ENCODE measurements at regions not wholly inside any gene's neighbourhood (a gene's known extent, or its start where the extent isn't known, plus 50 kb on each side); places are given as distances from the start of the nearest gene placed in this dataset.

DNA sequence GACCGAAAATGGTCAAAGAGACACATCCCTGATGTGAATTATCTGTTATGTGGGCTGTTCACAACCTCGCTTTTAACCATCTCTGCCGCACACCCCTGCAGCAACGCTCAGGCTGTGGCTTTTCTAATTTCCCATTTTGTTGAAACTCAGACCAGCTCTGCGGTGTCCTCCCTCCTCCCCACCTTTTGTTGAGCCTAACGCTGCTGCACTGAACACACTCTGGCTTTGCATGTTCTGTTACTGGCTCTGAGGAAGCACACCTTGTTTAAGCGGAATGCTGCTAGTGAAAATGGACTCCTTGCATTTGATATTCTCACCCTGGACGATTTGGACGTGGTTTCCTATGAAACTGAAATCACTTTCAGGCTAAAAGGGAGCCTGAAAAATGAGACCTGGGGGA is 198.5 kb upstream of the MTNR1B start:
- no peak overlapping the region for H3K4me2 ChIP-seq (ENCODE audit: unreplicated experiment)
- in situ Hi-C loops (cut with MboI), result no loop called here
- 34 to 40% methylated on average over 9 of the region's 9 CpGs for WGBS, 2 experiments (ENCODE audit: low coverage in 1 of 2, low lambda C conversion rate in 2 of 2, missing lambda C conversion rate in 2 of 2)
- no peaks in the 10 kb centered on the region for H3K4me1 ChIP-seq (ENCODE audit: insufficient read depth)
- no peaks in the 10 kb centered on the region for H3K36me3 ChIP-seq (ENCODE audit: low read depth)
- H3K9me2 ChIP-seq (ENCODE audit: insufficient read depth), result no peaks in the 10 kb centered on the region
- DNase-seq, result no peak
- H2AFZ ChIP-seq, result no peak overlapping the region
- H3K4me3 ChIP-seq, result no peak overlapping the region
- no peak overlapping the region for H3K27ac ChIP-seq
- peaks cover 7% of the 10 kb centered on the region for H3K27me3 ChIP-seq (replicated peaks; ENCODE audit: insufficient read depth)
- H3K79me2 ChIP-seq (ENCODE audit: insufficient read depth), result no peaks in the 10 kb centered on the region
- H4K20me1 ChIP-seq (ENCODE audit: insufficient read depth), result no peaks in the 10 kb centered on the region
- H3K9ac ChIP-seq, result no peak overlapping the region
- no peaks in the 10 kb centered on the region for H3K9me3 ChIP-seq (ENCODE audit: low read depth)
- H3F3A ChIP-seq (ENCODE audit: insufficient read depth), result no peaks in the 10 kb centered on the region
- TF ChIP-seq EZH2 (IDR thresholded peaks at IDR 0.05; ENCODE audit: insufficient read depth, poor library complexity, severe bottlenecking), result no peak

DNA sequence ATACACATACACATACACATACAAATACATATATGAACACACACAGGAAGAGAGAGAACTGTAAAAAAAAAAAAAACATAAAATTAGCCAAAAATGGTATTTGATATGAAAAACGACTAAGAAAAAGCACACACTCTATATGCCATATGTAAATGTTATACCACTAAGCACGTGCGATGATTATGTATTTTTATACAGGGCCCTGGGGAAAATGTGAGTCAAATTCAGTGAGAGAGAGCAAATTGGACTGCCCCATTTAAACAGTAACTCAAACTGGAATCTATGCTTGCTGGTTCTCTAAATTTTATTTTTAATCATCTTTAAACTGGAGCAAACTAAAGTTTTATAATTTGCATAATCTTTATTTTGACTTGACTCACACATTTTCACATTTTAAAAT is 197.8 kb upstream of the MTNR1B start:
- WGBS, 2 experiments (ENCODE audit: low coverage in 1 of 2, low lambda C conversion rate in 2 of 2, missing lambda C conversion rate in 2 of 2), result 51 to 62% methylated on average over 3 of the region's 3 CpGs
- Histone ChIP-seq H3K27me3 (replicated peaks; ENCODE audit: insufficient read depth) (peaks cover 7% of the 10 kb centered on the region), H3K36me3 (ENCODE audit: low read depth) (no peaks in the 10 kb centered on the region), H3K27ac (no peak overlapping the region), H4K20me1 (ENCODE audit: insufficient read depth) (no peaks in the 10 kb centered on the region), H3K9me2 (ENCODE audit: insufficient read depth) (no peaks in the 10 kb centered on the region), H2AFZ (no peak overlapping the region), H3K9me3 (ENCODE audit: low read depth) (no peaks in the 10 kb centered on the region), H3F3A (ENCODE audit: insufficient read depth) (no peaks in the 10 kb centered on the region), H3K4me2 (ENCODE audit: unreplicated experiment) (no peak overlapping the region), H3K9ac (no peak overlapping the region), H3K79me2 (ENCODE audit: insufficient read depth) (no peaks in the 10 kb centered on the region), H3K4me3 (no peak overlapping the region), H3K4me1 (ENCODE audit: insufficient read depth) (no peaks in the 10 kb centered on the region)
- TF ChIP-seq EZH2 (IDR thresholded peaks at IDR 0.05; ENCODE audit: insufficient read depth, poor library complexity, severe bottlenecking) (no peak), EZH2phosphoT487 (IDR thresholded peaks at IDR 0.05; ENCODE audit: insufficient read depth, low read depth) (no peak)
- in situ Hi-C loops (cut with MboI), result no loop called here
- DNase-seq, result no peak

DNA sequence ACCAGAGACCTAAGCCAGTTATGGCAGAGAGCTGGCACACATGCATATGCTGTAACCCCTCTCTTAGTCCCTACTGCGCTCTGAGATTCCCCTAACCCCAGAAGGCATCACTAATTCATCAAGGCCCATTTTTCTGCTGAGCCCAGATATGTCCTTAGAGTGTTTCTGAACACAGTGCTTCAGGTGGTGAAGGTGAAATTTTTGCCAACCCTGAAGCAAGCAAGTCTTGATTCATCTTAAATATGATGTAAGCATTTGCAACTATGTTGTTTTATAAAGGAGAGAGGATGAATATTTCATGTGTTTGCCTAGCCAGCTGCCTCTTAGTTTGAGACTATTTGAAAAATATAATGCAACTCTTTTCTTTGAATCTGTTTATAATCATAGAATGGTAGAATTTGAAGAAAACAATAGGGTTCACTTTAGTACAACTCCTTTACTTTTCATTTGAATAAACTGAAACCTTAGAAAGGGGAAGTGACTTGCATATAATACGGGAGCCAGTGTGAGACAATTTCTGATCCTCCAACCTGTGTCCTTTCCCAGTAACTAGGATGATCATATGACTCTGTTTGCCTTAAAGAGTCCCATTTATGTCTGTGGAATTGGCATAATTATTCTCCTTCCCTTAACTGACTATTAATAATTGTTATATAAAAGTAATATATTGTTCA is 194.3 kb upstream of the MTNR1B start:
- H3K36me3 ChIP-seq (ENCODE audit: low read depth), result no peaks in the 10 kb centered on the region
- H3K4me1 ChIP-seq (ENCODE audit: insufficient read depth), result no peaks in the 10 kb centered on the region
- H3K27me3 ChIP-seq (replicated peaks; ENCODE audit: insufficient read depth), result peaks cover 7% of the 10 kb centered on the region; the same call in 1 of the 2 replicates
- H3K4me2 ChIP-seq (ENCODE audit: unreplicated experiment), result no peak overlapping the region
- H3K79me2 ChIP-seq (ENCODE audit: insufficient read depth), result no peaks in the 10 kb centered on the region
- TF ChIP-seq EZH2phosphoT487 (IDR thresholded peaks at IDR 0.05; ENCODE audit: insufficient read depth, low read depth) (no peak), EZH2 (IDR thresholded peaks at IDR 0.05; ENCODE audit: insufficient read depth, poor library complexity, severe bottlenecking) (no peak)
- H3K27ac ChIP-seq, result no peak overlapping the region
- no peak for DNase-seq
- no peaks in the 10 kb centered on the region for H3K9me2 ChIP-seq (ENCODE audit: insufficient read depth)
- H3K9me3 ChIP-seq (ENCODE audit: low read depth), result no peaks in the 10 kb centered on the region
- H3K4me3 ChIP-seq, result no peak overlapping the region
- no peaks in the 10 kb centered on the region for H3F3A ChIP-seq (ENCODE audit: insufficient read depth)
- in situ Hi-C loops (cut with MboI), result no loop called here
- H3K9ac ChIP-seq, result no peak overlapping the region
- H2AFZ ChIP-seq, result no peak overlapping the region
- H4K20me1 ChIP-seq (ENCODE audit: insufficient read depth), result no peaks in the 10 kb centered on the region
- 24% methylated on average over 2 of the region's 2 CpGs for WGBS, 2 experiments (ENCODE audit: low coverage in 1 of 2, low lambda C conversion rate in 2 of 2, missing lambda C conversion rate in 2 of 2)

DNA sequence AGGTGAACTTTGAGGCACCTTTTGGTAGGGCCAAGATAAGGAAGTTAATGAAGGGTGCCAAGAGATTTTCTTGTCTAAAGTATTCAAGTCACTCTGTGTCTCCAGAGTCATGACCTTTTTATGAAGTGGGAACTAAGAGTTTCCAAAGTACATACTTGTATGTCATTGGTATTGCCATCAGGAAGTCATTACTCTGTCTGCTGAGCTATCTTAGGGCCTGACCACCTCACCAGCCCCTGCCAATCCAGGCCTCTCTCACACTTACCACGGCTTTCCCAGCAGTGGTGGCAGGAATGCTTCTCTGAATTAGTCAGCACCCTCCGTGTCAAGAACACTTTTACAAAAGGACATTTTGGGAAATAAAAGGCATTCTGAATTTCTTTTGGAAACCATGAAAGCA is 192.8 kb upstream of the MTNR1B start:
- H3K4me1 ChIP-seq (ENCODE audit: insufficient read depth), result no peaks in the 10 kb centered on the region
- H3K9ac ChIP-seq, result no peak overlapping the region
- no peaks in the 10 kb centered on the region for H3K9me3 ChIP-seq (ENCODE audit: low read depth)
- no peak overlapping the region for H3K27ac ChIP-seq
- H3F3A ChIP-seq (ENCODE audit: insufficient read depth), result no peaks in the 10 kb centered on the region
- no peak overlapping the region for H3K4me2 ChIP-seq (ENCODE audit: unreplicated experiment)
- H2AFZ ChIP-seq, result no peak overlapping the region
- DNase-seq, result peak; percentile 28
- no peaks in the 10 kb centered on the region for H3K9me2 ChIP-seq (ENCODE audit: insufficient read depth)
- no peaks in the 10 kb centered on the region for H3K36me3 ChIP-seq (ENCODE audit: low read depth)
- peaks cover 7% of the 10 kb centered on the region; the same call in 1 of the 2 replicates for H3K27me3 ChIP-seq (replicated peaks; ENCODE audit: insufficient read depth)
- WGBS, 2 experiments (ENCODE audit: low coverage in 1 of 2, low lambda C conversion rate in 2 of 2, missing lambda C conversion rate in 2 of 2), result 20 to 27% methylated on average over 2 of the region's 2 CpGs
- no peak for TF ChIP-seq EZH2 (IDR thresholded peaks at IDR 0.05; ENCODE audit: insufficient read depth, poor library complexity, severe bottlenecking)
- TF ChIP-seq EZH2phosphoT487 (IDR thresholded peaks at IDR 0.05; ENCODE audit: insufficient read depth, low read depth), result no peak
- H3K79me2 ChIP-seq (ENCODE audit: insufficient read depth), result no peaks in the 10 kb centered on the region
- no peaks in the 10 kb centered on the region for H4K20me1 ChIP-seq (ENCODE audit: insufficient read depth)
- in situ Hi-C loops (cut with MboI), result no loop called here
- H3K4me3 ChIP-seq, result no peak overlapping the region

DNA sequence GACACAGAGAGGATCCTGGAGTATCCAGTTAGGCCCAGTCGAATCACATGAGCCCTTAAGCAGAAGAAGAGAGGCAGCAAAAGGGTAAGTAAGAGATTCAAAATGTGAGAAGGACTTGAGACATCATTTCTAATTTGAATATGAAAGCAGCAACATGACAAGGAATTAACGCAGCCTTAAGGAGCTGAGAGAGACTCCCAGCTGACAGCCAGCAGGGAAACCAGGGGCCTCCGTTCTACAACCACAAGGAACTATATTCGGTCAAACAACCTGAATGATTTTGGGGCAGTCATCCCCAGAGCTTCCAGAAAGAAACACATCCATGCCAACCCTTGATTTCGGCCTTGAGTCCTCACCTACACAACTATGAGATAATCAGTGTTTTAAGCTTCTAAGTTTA is 189.7 kb upstream of the MTNR1B start:
- Histone ChIP-seq H3K9me2 (ENCODE audit: insufficient read depth) (no peaks in the 10 kb centered on the region), H3K9me3 (ENCODE audit: low read depth) (no peaks in the 10 kb centered on the region), H3K27ac (no peak overlapping the region), H2AFZ (no peak overlapping the region), H3K9ac (no peak overlapping the region), H3K79me2 (ENCODE audit: insufficient read depth) (no peaks in the 10 kb centered on the region), H3K27me3 (replicated peaks; ENCODE audit: insufficient read depth) (no peaks in the 10 kb centered on the region), H3F3A (ENCODE audit: insufficient read depth) (no peaks in the 10 kb centered on the region), H3K4me3 (no peak overlapping the region), H4K20me1 (ENCODE audit: insufficient read depth) (no peaks in the 10 kb centered on the region), H3K36me3 (ENCODE audit: low read depth) (no peaks in the 10 kb centered on the region), H3K4me2 (ENCODE audit: unreplicated experiment) (no peak overlapping the region), H3K4me1 (ENCODE audit: insufficient read depth) (no peaks in the 10 kb centered on the region)
- TF ChIP-seq EZH2 (IDR thresholded peaks at IDR 0.05; ENCODE audit: insufficient read depth, poor library complexity, severe bottlenecking) (no peak), EZH2phosphoT487 (IDR thresholded peaks at IDR 0.05; ENCODE audit: insufficient read depth, low read depth) (no peak)
- 17 to 27% methylated on average over 5 of the region's 5 CpGs for WGBS, 2 experiments (ENCODE audit: low coverage in 1 of 2, low lambda C conversion rate in 2 of 2, missing lambda C conversion rate in 2 of 2)
- DNase-seq, result no peak
- in situ Hi-C loops (cut with MboI), result no loop called here

All from GM23248 (cell line).